ENCODE measurements at regions not wholly inside any gene's neighbourhood (a gene's known extent, or its start where the extent isn't known, plus 50 kb on each side); places are given as distances from the start of the nearest gene placed in this dataset.

- TF ChIP-seq MXI1 (conservative IDR thresholded peaks at IDR 0.05; ENCODE audit: poor library complexity, severe bottlenecking) (no peak), EZH2 (IDR thresholded peaks at IDR 0.05; ENCODE audit: borderline replicate concordance, insufficient read depth, low read length, poor library complexity, severe bottlenecking) (no peak), CTCF (IDR thresholded peaks at IDR 0.05; ENCODE audit: poor library complexity, severe bottlenecking) (no peak), RAD21 (conservative IDR thresholded peaks at IDR 0.05) (no peak), REST (IDR thresholded peaks at IDR 0.05; ENCODE audit: borderline replicate concordance) (no peak), POLR2AphosphoS5 (IDR thresholded peaks at IDR 0.05) (no peak), SMC3 (conservative IDR thresholded peaks at IDR 0.05; ENCODE audit: poor library complexity) (no peak), EP300 (conservative IDR thresholded peaks at IDR 0.05; ENCODE audit: poor library complexity, severe bottlenecking) (no peak), TAF1 (IDR thresholded peaks at IDR 0.05; ENCODE audit: low read depth) (no peak)
- no peak overlapping the region for H3K4me2 ChIP-seq (ENCODE audit: low read length)
- no peaks in the 10 kb centered on the region for H3F3A ChIP-seq (ENCODE audit: insufficient read depth, low read length, poor library complexity, severe bottlenecking)
- no peaks in the 10 kb centered on the region for H4K20me1 ChIP-seq (ENCODE audit: insufficient read depth)
- H3K36me3 ChIP-seq (ENCODE audit: insufficient read depth, low read length): no peaks in the 10 kb centered on the region
- H3K27me3 ChIP-seq (ENCODE audit: insufficient read depth, low read depth, low read length): no peaks in the 10 kb centered on the region
- H2AFZ ChIP-seq (ENCODE audit: low read depth, low read length): no peak overlapping the region
- H3K79me2 ChIP-seq (replicated peaks; ENCODE audit: insufficient read depth, low read length): no peaks in the 10 kb centered on the region
- no peaks in the 10 kb centered on the region for H3K9me2 ChIP-seq (ENCODE audit: insufficient read depth, low read length)
- H3K9me3 ChIP-seq (ENCODE audit: low read length): no peaks in the 10 kb centered on the region
- no peak overlapping the region for H3K4me3 ChIP-seq (ENCODE audit: low read length)
- no peak overlapping the region for H3K27ac ChIP-seq (ENCODE audit: low read length)
- H3K9ac ChIP-seq (ENCODE audit: low read length): no peak overlapping the region
Observed at GRCh38 chrX:39398215-39398962, 597.1 kb downstream of the MID1IP1 start.

DNA sequence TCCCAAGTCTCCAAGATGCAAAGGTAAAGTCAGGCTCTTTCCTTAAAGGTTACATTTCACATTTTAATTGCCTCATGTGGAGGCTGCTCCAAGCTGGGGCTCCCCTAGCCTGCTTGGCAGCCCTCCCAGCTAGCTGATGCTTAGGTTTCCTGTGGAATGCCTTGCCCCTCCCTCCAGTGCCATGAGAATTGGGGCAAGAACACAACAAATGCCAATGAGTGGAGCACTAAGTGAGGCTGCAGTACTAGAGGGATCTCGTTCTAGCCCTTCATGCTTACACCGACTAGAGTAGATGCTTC is 597.7 kb downstream of the MID1IP1 start:
- H3K9me2 ChIP-seq (ENCODE audit: insufficient read depth, low read length): no peaks in the 10 kb centered on the region
- H3K4me2 ChIP-seq (ENCODE audit: low read length): no peak overlapping the region
- H3F3A ChIP-seq (ENCODE audit: insufficient read depth, low read length, poor library complexity, severe bottlenecking): no peaks in the 10 kb centered on the region
- H3K9ac ChIP-seq (ENCODE audit: low read length): no peak overlapping the region
- H3K36me3 ChIP-seq (ENCODE audit: insufficient read depth, low read length): no peaks in the 10 kb centered on the region
- H3K27me3 ChIP-seq (ENCODE audit: insufficient read depth, low read depth, low read length): no peaks in the 10 kb centered on the region
- no peak overlapping the region for H3K27ac ChIP-seq (ENCODE audit: low read length)
- no peaks in the 10 kb centered on the region for H3K79me2 ChIP-seq (replicated peaks; ENCODE audit: insufficient read depth, low read length)
- H3K4me3 ChIP-seq (ENCODE audit: low read length): no peak overlapping the region
- no peak overlapping the region for H2AFZ ChIP-seq (ENCODE audit: low read depth, low read length)
- TF ChIP-seq EP300 (conservative IDR thresholded peaks at IDR 0.05; ENCODE audit: poor library complexity, severe bottlenecking) (no peak), RAD21 (conservative IDR thresholded peaks at IDR 0.05) (no peak), REST (IDR thresholded peaks at IDR 0.05; ENCODE audit: borderline replicate concordance) (no peak), SMC3 (conservative IDR thresholded peaks at IDR 0.05; ENCODE audit: poor library complexity) (no peak), TAF1 (IDR thresholded peaks at IDR 0.05; ENCODE audit: low read depth) (no peak), CTCF (IDR thresholded peaks at IDR 0.05; ENCODE audit: poor library complexity, severe bottlenecking) (no peak), MXI1 (conservative IDR thresholded peaks at IDR 0.05; ENCODE audit: poor library complexity, severe bottlenecking) (no peak), EZH2 (IDR thresholded peaks at IDR 0.05; ENCODE audit: borderline replicate concordance, insufficient read depth, low read length, poor library complexity, severe bottlenecking) (no peak), POLR2AphosphoS5 (IDR thresholded peaks at IDR 0.05) (no peak)
- H3K9me3 ChIP-seq (ENCODE audit: low read length): no peaks in the 10 kb centered on the region
- no peaks in the 10 kb centered on the region for H4K20me1 ChIP-seq (ENCODE audit: insufficient read depth)
